GM10266 (cell line): ENCODE measurements at regions not wholly inside any gene's neighbourhood (a gene's known extent, or its start where the extent isn't known, plus 50 kb on each side); places are given as distances from the start of the nearest gene placed in this dataset.

Experiments used
- DNase-seq: peaks from one replicate; pipeline ENCODE4 v3.0.0; 2012; ENCODE audit errors: extremely low spot score
- TF ChIP-seq, protein P1 (sequence below): IDR thresholded peaks from 2 replicates; pipeline ENCODE4 v1.5.1; 2012; ENCODE audit warnings: mild to moderate bottlenecking, low read depth; ENCODE audit not compliant: control insufficient read depth, insufficient read depth; ENCODE audit errors: missing control alignments

DNA sequence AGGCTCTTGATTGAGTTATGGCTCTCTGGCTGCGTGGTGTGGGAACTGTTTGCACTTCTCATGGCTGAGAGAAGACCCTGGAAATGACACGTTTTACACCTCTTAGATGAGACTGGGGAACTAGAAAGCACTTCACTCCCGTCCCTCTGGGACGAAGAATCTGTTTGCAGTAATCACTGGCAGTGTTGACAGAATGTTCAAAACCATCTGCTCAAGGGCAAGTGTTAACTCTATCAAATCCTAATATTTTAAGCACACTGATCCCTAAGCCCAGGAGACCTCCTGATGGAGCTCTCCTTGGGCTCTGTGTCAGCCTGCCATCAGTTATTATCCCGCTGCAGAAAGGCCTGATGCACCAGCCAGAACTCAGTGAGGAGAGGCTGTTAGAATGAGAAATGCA lies 323.8 kb upstream of the DNAJC19 start:
- TF ChIP-seq, protein P1, sequence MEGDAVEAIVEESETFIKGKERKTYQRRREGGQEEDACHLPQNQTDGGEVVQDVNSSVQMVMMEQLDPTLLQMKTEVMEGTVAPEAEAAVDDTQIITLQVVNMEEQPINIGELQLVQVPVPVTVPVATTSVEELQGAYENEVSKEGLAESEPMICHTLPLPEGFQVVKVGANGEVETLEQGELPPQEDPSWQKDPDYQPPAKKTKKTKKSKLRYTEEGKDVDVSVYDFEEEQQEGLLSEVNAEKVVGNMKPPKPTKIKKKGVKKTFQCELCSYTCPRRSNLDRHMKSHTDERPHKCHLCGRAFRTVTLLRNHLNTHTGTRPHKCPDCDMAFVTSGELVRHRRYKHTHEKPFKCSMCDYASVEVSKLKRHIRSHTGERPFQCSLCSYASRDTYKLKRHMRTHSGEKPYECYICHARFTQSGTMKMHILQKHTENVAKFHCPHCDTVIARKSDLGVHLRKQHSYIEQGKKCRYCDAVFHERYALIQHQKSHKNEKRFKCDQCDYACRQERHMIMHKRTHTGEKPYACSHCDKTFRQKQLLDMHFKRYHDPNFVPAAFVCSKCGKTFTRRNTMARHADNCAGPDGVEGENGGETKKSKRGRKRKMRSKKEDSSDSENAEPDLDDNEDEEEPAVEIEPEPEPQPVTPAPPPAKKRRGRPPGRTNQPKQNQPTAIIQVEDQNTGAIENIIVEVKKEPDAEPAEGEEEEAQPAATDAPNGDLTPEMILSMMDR: no peak
- DNase-seq: no peak

- DNase-seq: no peak
- TF ChIP-seq, protein P1: no peak
Observed at GRCh38 chr3:181311186-181311585, 321.6 kb upstream of the DNAJC19 start.

DNA sequence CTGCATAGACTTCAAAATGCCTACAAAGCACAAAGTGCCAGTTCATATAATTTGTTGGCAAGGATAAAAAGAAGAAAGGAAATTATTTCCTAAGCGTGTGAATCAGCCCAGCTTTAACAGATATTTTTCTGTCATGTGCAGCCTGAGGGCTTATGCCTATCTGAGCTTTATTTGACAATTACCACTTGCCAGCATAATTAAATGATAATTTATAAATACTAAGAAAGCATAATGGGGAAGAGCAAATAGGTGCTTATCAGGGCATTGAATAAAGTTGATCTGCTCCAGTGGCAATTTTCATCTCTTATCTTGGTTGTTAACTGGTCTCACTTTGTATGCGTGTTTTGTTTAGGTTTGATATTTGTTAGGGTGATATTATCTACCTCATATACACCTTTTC lies 313.4 kb upstream of the DNAJC19 start:
- TF ChIP-seq, protein P1: no peak

DNA sequence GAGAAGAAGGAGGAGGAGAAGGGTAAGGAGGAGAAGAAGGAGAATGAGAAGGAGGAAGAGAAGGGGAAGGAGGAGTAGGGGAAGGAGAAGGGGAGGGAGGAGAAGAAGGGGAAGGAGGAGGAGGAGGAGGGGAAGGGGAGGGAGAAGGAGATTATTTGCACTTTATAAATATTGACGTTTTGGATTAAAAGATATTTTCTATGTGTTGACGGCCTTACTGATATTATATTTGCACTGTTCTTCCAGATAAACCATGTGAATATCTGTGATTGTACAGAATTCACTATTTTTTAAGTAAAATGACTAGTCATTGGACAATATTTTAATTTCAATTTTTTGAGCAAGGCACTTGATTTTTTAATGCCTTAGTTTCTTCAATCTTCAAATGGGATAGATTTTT lies 310.5 kb upstream of the DNAJC19 start:
- no peak for DNase-seq

More for the DNA sequence above, 313.4 kb upstream of the DNAJC19 start:
- DNase-seq: no peak

DNA sequence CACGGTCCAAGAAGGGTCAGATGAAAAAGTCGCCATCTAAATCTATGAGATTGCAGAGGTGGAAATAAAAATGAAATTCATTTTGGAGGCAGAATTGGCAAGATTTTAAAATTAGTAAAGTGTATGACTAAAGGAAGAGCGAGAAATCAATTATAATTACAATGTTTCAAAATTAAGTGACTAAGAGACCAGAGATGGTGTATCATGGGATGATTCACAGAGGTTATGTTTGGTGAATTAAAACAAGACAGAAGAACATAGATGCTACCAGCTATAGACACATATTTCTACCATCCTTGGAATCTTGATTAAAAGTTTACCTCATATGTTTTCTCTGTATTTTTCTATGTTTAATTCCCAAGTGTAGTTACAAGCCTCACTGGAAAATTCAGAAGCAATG lies 308.9 kb upstream of the DNAJC19 start:
- no peak for DNase-seq
- TF ChIP-seq, protein P1: no peak

More for the DNA sequence above, 310.5 kb upstream of the DNAJC19 start:
- TF ChIP-seq, protein P1: no peak

DNA sequence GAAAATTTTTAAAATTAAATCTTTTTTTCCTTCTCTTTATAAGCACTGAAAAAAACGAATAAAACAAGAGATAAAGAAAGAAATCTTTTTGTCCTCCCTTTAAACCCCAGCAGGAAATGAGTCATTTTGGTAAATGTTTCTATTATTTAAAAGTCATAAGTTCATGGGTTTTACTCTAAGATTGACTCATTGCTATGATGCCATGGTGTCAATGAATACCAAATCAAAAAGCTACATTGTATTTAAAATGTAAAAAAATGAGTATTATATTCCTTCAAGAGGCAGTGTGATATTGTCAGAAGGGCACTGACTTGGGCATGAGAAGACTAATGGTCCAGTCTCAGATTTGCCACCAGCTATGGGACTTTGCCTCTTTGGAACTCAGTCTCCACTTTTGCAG lies 303.4 kb upstream of the DNAJC19 start:
- DNase-seq: no peak
- TF ChIP-seq, protein P1: no peak

GRCh38 chr3:181290941-181291340 lies 301.4 kb upstream of the DNAJC19 start:
- TF ChIP-seq, protein P1: no peak
- no peak for DNase-seq
